ENCODE measurements at regions not wholly inside any gene's neighbourhood (a gene's known extent, or its start where the extent isn't known, plus 50 kb on each side); places are given as distances from the start of the nearest gene placed in this dataset.
A peak's percentile ranks its signal among the peaks of the same experiment; 100 is the strongest.

DNA sequence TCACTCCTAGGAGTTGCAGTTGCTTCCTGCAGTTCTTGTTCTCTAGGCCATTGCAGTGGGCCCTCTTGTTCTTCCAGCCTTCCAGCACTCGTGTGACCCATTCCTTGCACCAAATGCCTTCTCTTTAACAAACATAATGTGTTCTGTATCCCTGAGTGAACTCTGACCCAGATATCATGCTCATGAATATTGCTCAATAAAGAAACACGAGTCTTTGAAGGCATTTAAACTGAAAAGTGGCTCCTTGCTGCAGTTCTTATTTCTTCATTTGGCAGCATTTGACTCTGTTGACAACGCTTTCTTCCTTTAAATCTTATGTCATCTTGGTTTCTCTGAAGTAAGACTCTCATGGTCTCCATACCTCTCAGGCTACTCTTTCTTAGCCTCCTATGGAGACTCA lies 100.7 kb upstream of the PDE4B start:
- ATAC-seq (replicated peaks) (no peak), DNase-seq (no peak)
- Mint-ChIP-seq H3K27ac (no peak overlapping the region), H3K36me3 (no peaks in the 10 kb centered on the region), H3K4me3 (no peak overlapping the region), H3K9me3 (no peaks in the 10 kb centered on the region), H3K4me1 (no peaks in the 10 kb centered on the region), H3K27me3 (peaks cover 0 to 1% of the 10 kb centered on the region in 2 donors)

DNA sequence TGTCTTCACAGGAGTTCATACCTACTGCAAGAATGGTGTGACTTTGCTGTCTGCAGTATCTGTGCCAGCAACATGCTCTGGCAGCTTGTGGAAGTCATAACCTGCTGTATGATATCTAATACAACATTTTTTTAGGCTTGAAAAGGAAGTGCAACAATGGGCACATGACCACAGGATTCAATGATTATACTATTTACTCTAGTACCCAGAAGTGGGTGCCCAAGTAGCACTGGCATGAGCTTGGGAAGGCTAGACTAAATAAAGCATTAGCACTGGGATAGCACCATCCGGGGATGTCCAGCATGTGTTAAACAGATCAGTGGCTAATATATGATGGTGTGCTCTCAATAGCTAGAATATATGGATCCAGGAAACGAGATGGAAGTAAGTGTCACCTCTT lies 98.6 kb upstream of the PDE4B start:
- no peak overlapping the region for H3K27ac Mint-ChIP-seq
- no peaks in the 10 kb centered on the region for H3K36me3 Mint-ChIP-seq
- no peaks in the 10 kb centered on the region for H3K9me3 Mint-ChIP-seq

DNA sequence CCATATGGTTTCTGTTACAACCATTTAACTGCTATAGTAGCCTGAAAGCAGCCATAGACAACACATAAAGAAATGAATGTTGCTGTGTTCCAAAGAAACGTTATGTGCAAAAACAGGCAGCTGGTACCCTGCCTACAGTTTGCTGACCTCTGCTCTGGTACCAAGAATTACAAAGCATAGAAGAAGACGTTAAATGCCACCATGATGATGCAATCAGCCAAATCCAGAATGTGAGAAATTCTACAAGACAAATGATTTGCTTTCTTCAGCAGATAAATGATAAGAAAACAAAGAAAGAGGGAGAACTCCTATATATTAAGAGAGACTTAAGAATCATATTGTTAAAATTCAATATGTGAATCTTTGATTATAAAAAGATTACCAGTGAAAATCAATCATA lies 97.8 kb upstream of the PDE4B start:
- DNase-seq (no peak), ATAC-seq (replicated peaks) (no peak)
- Mint-ChIP-seq H3K9me3 (no peaks in the 10 kb centered on the region), H3K4me3 (no peak overlapping the region), H3K27ac (no peak overlapping the region), H3K4me1 (no peaks in the 10 kb centered on the region), H3K27me3 (no peaks in the 10 kb centered on the region), H3K36me3 (no peaks in the 10 kb centered on the region)

More for the DNA sequence above, 98.6 kb upstream of the PDE4B start:
- ATAC-seq (replicated peaks) (no peak), DNase-seq (no peak)
- Mint-ChIP-seq H3K4me1 (no peaks in the 10 kb centered on the region), H3K4me3 (no peak overlapping the region), H3K27me3 (no peaks in the 10 kb centered on the region)

DNA sequence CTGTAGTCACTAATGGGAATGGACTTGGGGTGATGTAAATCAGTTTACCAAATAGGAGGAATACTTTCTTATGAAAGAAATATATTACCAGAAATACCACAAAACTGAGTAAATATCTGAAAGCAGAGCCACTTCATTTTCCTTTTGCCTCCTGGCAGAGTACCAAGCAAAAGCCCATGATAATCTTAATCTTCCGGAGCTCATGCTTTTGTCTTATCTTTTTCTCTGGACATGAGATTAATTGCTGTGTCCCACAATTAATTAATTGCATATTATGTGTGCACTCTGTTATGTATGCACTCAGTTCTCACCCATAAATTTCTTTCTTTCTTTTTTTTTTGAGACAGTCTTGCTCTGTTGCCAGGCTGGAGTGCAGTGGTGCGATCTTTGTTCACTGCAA lies 94.1 kb upstream of the PDE4B start:
- DNase-seq (no peak), ATAC-seq (replicated peaks) (no peak)
- H3K27me3 Mint-ChIP-seq: no peaks in the 10 kb centered on the region
- H3K27ac Mint-ChIP-seq: no peak overlapping the region
- no peak overlapping the region for H3K4me3 Mint-ChIP-seq
- H3K9me3 Mint-ChIP-seq: no peaks in the 10 kb centered on the region
- peaks cover under 1 to 3% of the 10 kb centered on the region in 2 donors for H3K4me1 Mint-ChIP-seq
- H3K36me3 Mint-ChIP-seq: no peaks in the 10 kb centered on the region

DNA sequence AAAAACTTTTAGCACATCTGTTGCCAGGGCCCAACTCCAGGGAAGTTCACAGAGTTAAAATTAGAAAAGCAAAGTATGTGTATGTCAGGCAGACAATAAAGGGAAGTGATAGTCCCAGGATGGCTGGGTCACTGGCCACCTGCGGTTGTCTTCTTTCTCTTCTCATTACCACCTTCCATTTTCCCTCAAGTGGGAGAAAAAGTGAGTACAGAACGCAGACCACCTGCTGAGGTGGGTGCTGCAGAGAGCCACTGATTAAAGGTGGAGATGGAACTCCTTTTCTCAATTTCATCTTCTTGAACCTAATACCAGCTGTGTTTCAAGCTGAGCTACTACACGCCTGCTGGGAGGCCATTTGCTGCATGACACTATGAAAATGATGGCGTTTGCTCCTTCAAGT lies 88.8 kb upstream of the PDE4B start:
- ATAC-seq (replicated peaks) (peak; percentile 65 to 73), DNase-seq (no peak)
- Mint-ChIP-seq H3K4me3 (no peak overlapping the region), H3K27ac (no peak overlapping the region), H3K4me1 (peaks cover 4 to 14% of the 10 kb centered on the region in 2 donors), H3K9me3 (peaks cover 0 to 1% of the 10 kb centered on the region in 2 donors), H3K36me3 (no peaks in the 10 kb centered on the region), H3K27me3 (peaks cover 0 to 4% of the 10 kb centered on the region in 2 donors)

DNA sequence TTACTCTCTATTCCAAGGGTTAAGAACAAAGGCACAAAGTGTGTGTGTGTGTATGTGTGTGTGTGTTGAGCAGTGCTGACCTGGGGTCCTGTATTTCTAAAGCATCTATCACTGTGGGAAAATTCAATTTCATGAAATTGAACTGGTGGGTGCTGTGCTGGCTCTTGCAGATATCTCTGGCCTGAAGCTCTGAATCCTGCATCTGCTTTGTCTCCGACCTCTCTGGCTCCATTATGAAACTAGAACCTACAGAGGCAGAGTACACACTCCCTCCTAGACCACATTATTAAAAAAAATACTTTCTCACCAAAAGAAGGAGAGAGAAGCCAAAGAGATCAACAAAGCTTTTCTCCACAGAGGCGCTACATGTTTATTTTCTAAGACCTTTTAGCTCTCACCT lies 88.4 kb upstream of the PDE4B start:
- Mint-ChIP-seq H3K27me3 (peaks cover 0 to 7% of the 10 kb centered on the region in 2 donors), H3K4me1 (peaks cover 4 to 14% of the 10 kb centered on the region in 2 donors), H3K36me3 (no peaks in the 10 kb centered on the region), H3K27ac (no peak overlapping the region), H3K4me3 (no peak overlapping the region), H3K9me3 (peaks cover 0 to 1% of the 10 kb centered on the region in 2 donors)
- DNase-seq (no peak), ATAC-seq (replicated peaks) (no peak)

DNA sequence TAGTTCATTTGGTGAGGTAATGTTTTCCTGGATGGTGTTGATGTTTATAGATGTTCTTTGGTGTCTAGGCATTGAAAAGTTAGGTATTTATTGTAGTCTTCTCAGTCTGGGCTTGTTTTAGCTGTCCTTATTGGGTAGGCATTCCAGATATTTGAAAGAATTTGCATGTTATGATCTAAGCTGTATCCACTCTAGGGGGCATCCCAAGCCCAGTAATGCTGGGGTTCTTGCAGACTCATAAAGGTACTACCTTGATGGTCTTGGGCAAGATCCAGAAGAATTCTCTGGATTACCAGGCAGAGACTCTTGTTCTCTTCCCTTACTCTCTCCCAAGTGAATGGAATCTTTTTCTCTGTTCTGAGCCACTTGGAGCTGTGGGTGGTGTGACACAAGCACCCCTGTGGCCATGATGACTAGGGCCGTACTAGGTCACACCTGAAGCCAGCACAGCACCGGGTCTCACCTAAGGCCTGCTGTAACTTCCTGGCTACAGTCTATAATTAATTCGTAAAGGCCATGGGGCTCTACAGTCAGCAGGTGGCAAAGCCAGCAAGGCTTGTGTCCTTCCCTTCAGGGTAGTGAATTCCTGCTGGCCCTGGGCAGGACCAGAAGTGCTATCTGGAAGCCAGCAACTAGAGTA lies 74.8 kb upstream of the PDE4B start:
- Mint-ChIP-seq H3K27ac (no peak overlapping the region), H3K9me3 (no peaks in the 10 kb centered on the region), H3K27me3 (peaks cover 5 to 7% of the 10 kb centered on the region in 2 donors), H3K36me3 (no peaks in the 10 kb centered on the region), H3K4me1 (peaks cover 0 to 5% of the 10 kb centered on the region in 2 donors), H3K4me3 (no peak overlapping the region)
- ATAC-seq (replicated peaks): no peak
- no peak for DNase-seq

DNA sequence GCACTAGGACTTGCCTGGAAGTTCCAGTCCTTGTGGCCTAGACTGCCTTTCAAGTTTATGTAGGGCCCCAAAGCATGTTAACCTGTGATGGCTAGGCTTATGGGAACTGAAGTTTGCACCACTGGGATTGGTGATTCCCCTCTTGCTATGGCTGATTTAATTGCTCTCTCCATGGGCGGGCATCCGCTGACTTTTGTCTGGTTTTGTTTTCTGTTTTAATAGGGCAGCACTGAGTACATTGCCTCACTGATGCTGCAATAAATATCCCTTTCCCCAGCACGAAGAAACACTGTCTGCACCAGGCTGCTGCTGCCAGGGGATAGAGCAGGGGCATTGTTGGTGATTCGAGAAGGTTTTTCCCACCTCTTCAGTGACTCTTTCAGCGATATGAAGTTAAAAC lies 73.3 kb upstream of the PDE4B start:
- peaks cover 5 to 9% of the 10 kb centered on the region in 2 donors for H3K27me3 Mint-ChIP-seq
- H3K9me3 Mint-ChIP-seq: no peaks in the 10 kb centered on the region
- DNase-seq: no peak
- no peak for ATAC-seq (replicated peaks)
- peaks cover 0 to 5% of the 10 kb centered on the region in 2 donors for H3K4me1 Mint-ChIP-seq
- no peak overlapping the region for H3K27ac Mint-ChIP-seq
- no peak overlapping the region for H3K4me3 Mint-ChIP-seq
- no peaks in the 10 kb centered on the region for H3K36me3 Mint-ChIP-seq

DNA sequence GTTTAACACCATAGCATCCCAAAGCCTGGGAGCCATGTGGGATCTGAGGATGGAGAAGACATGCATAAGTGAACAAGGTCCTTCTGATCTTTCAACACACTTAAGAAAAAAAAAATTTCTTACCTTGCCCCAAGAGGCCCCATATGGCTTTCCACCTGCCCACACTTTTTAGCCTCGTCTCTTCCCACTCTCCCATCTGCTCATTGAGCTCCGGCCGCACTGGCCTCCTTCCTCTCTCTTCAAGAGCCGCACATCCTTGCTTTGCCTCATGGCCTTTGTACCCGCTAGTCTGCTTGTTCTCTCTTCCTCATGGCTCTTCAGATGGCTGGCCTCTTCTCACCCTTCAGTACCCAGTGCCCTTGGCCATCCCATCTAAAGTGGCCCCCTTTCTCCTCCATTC lies 70.2 kb upstream of the PDE4B start:
- ATAC-seq (replicated peaks): no peak
- Mint-ChIP-seq H3K4me3 (no peak overlapping the region), H3K27ac (no peak overlapping the region), H3K27me3 (peaks cover 9 to 12% of the 10 kb centered on the region in 2 donors), H3K36me3 (no peaks in the 10 kb centered on the region), H3K4me1 (peaks cover 0 to 5% of the 10 kb centered on the region in 2 donors), H3K9me3 (no peaks in the 10 kb centered on the region)
- no peak for DNase-seq

DNA sequence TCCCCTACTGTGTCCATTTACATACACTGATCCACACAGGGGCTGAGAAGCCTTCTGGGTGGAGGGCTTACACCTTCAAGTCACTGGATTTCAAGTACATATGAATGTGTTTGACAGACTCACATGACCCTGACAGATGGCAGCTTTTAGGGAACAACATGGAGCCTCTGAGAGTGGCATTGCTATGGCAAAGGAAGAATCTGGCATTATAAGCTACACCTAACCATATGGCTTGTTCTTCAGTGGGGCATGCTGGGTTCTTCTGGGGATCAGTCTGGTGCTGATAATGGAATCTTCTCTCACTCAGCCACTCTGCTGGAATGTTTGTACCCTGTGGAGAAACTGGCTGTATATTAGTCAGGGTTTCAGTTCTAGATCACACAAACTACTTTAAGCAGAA lies 68.5 kb upstream of the PDE4B start:
- H3K36me3 Mint-ChIP-seq: no peaks in the 10 kb centered on the region
- DNase-seq (no peak), ATAC-seq (replicated peaks) (no peak)
- no peak overlapping the region for H3K27ac Mint-ChIP-seq
- no peak overlapping the region for H3K4me3 Mint-ChIP-seq
- H3K27me3 Mint-ChIP-seq: peaks cover 9 to 12% of the 10 kb centered on the region in 2 donors
- H3K9me3 Mint-ChIP-seq: no peaks in the 10 kb centered on the region
- H3K4me1 Mint-ChIP-seq: peaks cover 0 to 5% of the 10 kb centered on the region in 2 donors

DNA sequence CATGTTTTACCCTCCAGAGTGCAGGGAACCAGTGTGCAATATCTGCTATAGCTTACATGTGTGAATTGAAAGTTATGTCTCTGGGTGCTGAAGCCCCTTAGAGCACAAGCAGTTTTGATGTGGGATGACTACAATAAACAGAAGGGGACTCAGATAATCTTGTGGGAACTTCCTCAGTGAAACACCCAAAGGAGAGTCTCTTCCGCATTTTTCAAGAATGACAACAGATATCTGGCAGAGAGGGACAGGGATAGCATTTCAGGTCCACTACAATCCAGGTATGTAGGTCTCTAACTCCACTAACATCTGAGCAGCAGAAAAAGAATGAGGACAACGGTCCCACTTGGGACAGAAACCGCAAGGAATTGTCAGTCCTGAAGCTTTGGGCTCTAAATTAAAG lies 67.6 kb upstream of the PDE4B start:
- Mint-ChIP-seq H3K4me3 (no peak overlapping the region), H3K36me3 (no peaks in the 10 kb centered on the region), H3K27ac (no peak overlapping the region), H3K9me3 (no peaks in the 10 kb centered on the region), H3K27me3 (peaks cover 9 to 12% of the 10 kb centered on the region in 2 donors), H3K4me1 (peaks cover 0 to 5% of the 10 kb centered on the region in 2 donors)
- DNase-seq (no peak), ATAC-seq (replicated peaks) (no peak)

DNA sequence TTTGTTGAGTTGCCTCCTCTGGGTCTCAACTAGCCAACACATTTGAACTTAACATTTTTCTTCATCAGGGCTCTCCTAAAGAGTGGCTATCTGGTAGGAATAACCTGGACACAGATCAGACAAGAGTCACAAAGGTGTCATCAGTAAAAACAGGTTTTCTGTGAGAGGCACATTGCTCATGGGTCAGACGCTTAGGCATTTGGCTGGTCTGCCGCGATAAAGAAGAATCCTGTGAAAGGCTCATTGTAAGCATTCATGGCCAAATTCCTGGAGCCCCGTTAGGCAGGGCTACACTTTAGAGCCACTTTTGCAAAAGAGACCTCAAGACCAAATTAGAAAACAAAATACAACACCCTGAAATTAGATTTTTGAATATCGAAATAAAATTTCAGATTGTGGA lies 64.2 kb upstream of the PDE4B start:
- Mint-ChIP-seq H3K9me3 (no peaks in the 10 kb centered on the region), H3K4me3 (no peak overlapping the region), H3K4me1 (no peaks in the 10 kb centered on the region), H3K36me3 (no peaks in the 10 kb centered on the region), H3K27ac (no peak overlapping the region), H3K27me3 (peaks cover 0 to 7% of the 10 kb centered on the region in 2 donors)
- DNase-seq: no peak
- ATAC-seq (replicated peaks): no peak

DNA sequence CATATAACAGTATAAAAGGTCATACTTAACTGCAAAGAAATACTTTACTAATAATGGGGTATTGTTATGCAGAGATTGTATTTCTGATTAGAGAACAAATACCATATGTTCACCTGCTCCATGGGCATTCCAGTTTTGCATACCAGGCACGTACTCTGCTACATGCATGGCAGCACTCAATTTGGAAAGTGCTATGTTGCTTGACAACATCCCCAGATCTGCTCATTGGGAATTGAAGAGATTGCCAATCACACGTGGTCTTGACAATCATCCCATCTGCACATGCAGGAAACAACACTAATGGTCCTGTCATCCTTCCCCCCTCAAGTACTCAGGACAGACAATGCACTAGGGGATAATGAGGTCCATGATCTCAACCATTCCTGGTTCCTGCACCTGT lies 63.4 kb upstream of the PDE4B start:
- Mint-ChIP-seq H3K27ac (no peak overlapping the region), H3K4me1 (no peaks in the 10 kb centered on the region), H3K9me3 (no peaks in the 10 kb centered on the region), H3K27me3 (peaks cover 0 to 7% of the 10 kb centered on the region in 2 donors), H3K4me3 (no peak overlapping the region), H3K36me3 (no peaks in the 10 kb centered on the region)
- DNase-seq (no peak), ATAC-seq (replicated peaks) (no peak)

DNA sequence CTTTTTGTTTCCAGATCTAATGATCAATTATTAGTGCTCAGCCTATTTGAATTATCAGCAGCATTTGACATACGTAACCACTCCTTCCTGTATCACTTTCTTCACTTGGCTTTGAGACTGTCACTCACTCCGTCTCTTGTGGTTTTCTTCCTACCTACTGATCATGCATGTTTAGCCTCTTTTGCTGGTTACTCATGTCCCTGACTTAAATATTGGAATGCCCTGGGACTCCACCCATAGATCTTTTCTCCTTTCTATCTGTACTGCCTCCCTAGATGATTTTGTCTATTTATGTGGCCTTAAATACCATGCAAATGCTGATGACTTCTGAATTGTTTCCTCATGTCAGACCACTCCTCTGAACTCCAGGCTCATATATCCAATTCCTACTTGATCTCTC lies 57.7 kb upstream of the PDE4B start:
- Mint-ChIP-seq H3K4me1 (no peaks in the 10 kb centered on the region), H3K9me3 (peaks cover 5 to 6% of the 10 kb centered on the region in 2 donors), H3K4me3 (no peak overlapping the region), H3K27ac (no peak overlapping the region), H3K27me3 (no peaks in the 10 kb centered on the region), H3K36me3 (no peaks in the 10 kb centered on the region)
- ATAC-seq (replicated peaks) (no peak), DNase-seq (no peak)

DNA sequence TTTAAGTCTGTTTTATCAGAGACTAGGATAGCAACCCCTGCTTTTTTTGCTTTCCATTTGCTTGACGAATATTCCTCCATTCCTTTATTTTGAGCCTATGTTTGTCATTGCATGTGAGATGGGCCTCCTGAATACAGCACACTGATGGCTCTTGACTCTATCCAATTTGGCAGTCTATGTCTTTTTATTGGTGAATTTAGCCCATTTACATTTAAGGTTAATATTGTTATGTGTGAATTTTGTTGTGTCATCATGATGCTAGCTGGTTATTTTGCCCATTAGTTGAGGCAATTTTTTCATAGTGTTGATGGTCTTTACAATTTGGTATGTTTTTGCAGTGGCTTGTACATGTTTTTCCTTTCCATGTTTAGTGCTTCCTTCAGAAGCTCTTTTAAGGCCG lies 50.7 kb upstream of the PDE4B start:
- ATAC-seq (replicated peaks) (no peak), DNase-seq (no peak)
- no peaks in the 10 kb centered on the region for H3K4me1 Mint-ChIP-seq
- H3K9me3 Mint-ChIP-seq: peaks cover 20 to 23% of the 10 kb centered on the region in 2 donors
- H3K27me3 Mint-ChIP-seq: peaks cover 0 to 7% of the 10 kb centered on the region in 2 donors
- H3K4me3 Mint-ChIP-seq: no peak overlapping the region
- no peak overlapping the region for H3K27ac Mint-ChIP-seq
- no peaks in the 10 kb centered on the region for H3K36me3 Mint-ChIP-seq
